ENCODE measurements at regions not wholly inside any gene's neighbourhood (a gene's known extent, or its start where the extent isn't known, plus 50 kb on each side); places are given as distances from the start of the nearest gene placed in this dataset.
"Not testable (repeated sequence)": the region's sequence is repeated elsewhere in the genome, so short reads cannot be mapped to it uniquely, and the experiment has no call there.

DNA sequence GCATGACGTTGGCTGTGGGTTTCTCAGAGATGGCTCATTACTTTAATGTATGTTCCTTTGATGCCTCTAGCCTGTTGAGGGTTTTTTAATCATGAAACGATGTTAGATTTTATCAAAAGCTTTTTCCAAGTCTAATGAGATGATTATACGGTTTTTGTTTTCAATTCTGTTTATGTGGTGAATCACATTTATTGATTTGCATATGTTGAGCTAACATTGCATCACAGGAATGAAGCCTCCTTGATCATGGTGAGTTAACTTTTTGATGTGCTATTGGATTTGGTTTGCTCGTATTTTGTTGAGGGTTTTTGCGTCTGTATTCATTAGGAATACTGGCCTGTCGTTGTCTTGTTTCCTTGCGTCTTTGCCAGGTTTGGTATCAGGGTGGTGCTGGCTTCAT, 52.3 kb upstream of the PTPN12 start:
- H3K9me3 Mint-ChIP-seq: no peaks in the 10 kb centered on the region
- H3K4me3 Mint-ChIP-seq: no peak overlapping the region
- CTCF ChIA-PET: no interaction called here
- peaks cover 5% of the 10 kb centered on the region for H3K4me1 Mint-ChIP-seq
- no peak for DNase-seq
- H3K36me3 Mint-ChIP-seq (ENCODE audit: low read depth): no peaks in the 10 kb centered on the region
- H3K27me3 Mint-ChIP-seq: peaks cover 6% of the 10 kb centered on the region
- POLR2A ChIA-PET: no interaction called here
- H3K27ac Mint-ChIP-seq: no peak overlapping the region

GRCh38 chr7:77482015-77482414, 55.1 kb upstream of the PTPN12 start:
- peaks cover 6% of the 10 kb centered on the region for H3K27me3 Mint-ChIP-seq
- H3K36me3 Mint-ChIP-seq (ENCODE audit: low read depth): no peaks in the 10 kb centered on the region
- no peak overlapping the region for H3K4me3 Mint-ChIP-seq
- no peaks in the 10 kb centered on the region for H3K9me3 Mint-ChIP-seq
- H3K27ac Mint-ChIP-seq: no peak overlapping the region
- H3K4me1 Mint-ChIP-seq: peaks cover 5% of the 10 kb centered on the region
- POLR2A ChIA-PET: no interaction called here
- DNase-seq: no peak
- CTCF ChIA-PET: no interaction called here

GRCh38 chr7:77481615-77482014, 55.5 kb upstream of the PTPN12 start:
- Mint-ChIP-seq H3K27me3 (peaks cover 6% of the 10 kb centered on the region), H3K4me1 (peaks cover 5% of the 10 kb centered on the region), H3K36me3 (ENCODE audit: low read depth) (no peaks in the 10 kb centered on the region), H3K27ac (no peak overlapping the region), H3K4me3 (no peak overlapping the region), H3K9me3 (no peaks in the 10 kb centered on the region)
- no peak for DNase-seq
- ChIA-PET CTCF (no interaction called here), POLR2A (no interaction called here)

DNA sequence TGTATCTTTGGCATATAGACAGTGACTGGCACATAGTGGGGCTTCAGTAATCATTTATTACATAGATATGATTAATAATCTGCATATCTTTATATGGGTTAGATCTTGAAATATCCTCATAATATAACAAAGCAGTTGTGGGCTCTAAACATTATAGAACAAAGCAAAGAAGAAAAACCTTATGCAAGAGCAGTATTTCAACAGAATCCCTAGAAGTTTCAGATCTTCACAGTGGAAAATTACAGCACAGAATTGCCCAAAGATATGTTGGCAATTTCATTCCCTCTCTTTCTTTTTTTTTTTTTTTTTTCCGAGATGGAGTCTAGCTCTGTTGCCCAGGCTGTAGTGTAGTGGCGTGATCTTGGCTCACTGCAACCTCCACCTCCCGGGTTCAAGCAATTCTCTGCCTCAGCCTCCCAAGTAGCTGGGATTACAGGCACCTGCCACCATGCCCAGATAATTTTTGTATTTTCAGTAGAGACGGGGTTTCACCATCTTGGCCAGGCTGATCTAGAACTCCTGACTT, 56.9 kb upstream of the PTPN12 start:
- DNase-seq: not testable (repeated sequence)

GRCh38 chr7:77479536-77480088, 57.5 kb upstream of the PTPN12 start:
- H3K9me3 Mint-ChIP-seq: no peaks in the 10 kb centered on the region
- no peak overlapping the region for H3K4me3 Mint-ChIP-seq
- ChIA-PET CTCF (interaction anchor here (0.6 to 1.5 kb wide), 2 partner anchors 12 to 24 kb away, joined by 3 to 4 read pairs; no protein-coding TSS in a partner anchor), POLR2A (no interaction called here)
- H3K27me3 Mint-ChIP-seq: peaks cover 5% of the 10 kb centered on the region
- peaks cover 5% of the 10 kb centered on the region for H3K4me1 Mint-ChIP-seq
- DNase-seq: no peak
- no peaks in the 10 kb centered on the region for H3K36me3 Mint-ChIP-seq (ENCODE audit: low read depth)
- no peak overlapping the region for H3K27ac Mint-ChIP-seq

More for the DNA sequence above, 56.9 kb upstream of the PTPN12 start:
- H3K4me3 Mint-ChIP-seq; H3K4me1 Mint-ChIP-seq; H3K27ac Mint-ChIP-seq; H3K27me3 Mint-ChIP-seq; H3K9me3 Mint-ChIP-seq; H3K36me3 Mint-ChIP-seq (ENCODE audit: low read depth); POLR2A ChIA-PET: not testable (repeated sequence)
- CTCF ChIA-PET: interaction anchor here (1.5 kb wide), 1 partner anchor 25 kb away, joined by 4 read pairs; no protein-coding TSS in a partner anchor

DNA sequence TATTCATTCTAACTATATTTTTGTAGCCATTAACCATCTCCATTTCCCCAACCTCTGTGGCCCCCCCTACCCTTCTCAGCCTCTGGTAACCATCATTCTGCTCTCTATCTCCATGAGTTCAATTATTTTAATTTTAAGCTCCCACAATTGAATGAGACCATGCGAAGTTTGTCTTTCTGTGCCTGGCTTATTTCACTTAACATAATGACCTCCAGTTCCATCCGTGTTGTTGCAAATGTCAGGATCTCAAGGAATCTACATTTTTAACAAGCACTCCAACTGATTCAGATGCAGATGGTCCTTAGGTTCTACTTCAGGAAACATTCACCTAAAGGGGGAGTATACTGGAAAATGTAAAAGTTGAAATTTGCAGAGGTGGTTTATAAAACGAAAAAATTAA, 60.2 kb upstream of the PTPN12 start:
- ChIA-PET CTCF (no interaction called here), POLR2A (no interaction called here)
- Mint-ChIP-seq H3K36me3 (ENCODE audit: low read depth) (no peaks in the 10 kb centered on the region), H3K9me3 (peaks cover 2% of the 10 kb centered on the region), H3K4me3 (no peak overlapping the region), H3K4me1 (peaks cover 5% of the 10 kb centered on the region), H3K27me3 (peaks cover 4% of the 10 kb centered on the region), H3K27ac (no peak overlapping the region)
- no peak for DNase-seq

DNA sequence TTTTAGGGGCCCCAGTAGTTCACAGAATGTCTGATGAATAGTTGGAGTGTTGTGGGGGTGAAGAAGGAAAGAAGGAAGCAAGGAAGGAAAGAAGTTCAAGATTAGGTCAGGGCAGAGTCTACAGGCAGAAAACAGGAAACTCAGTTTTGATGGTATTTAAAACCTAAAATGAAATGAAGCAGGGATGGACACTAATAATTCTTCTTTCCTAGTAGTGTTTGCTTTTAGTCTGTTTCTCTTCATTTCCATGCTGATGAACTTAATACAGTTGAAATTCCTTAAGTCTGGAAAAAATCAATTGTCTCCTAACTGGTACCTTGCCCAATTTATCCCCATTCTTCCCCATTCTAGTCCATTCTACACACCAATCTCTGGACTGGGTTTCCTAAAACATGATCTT, 59.0 kb upstream of the GSAP start:
- DNase-seq: no peak
- ChIA-PET CTCF (interaction anchor here (0.6 kb wide), 1 partner anchor 1600 kb away, joined by 4 read pairs; no protein-coding TSS in a partner anchor), POLR2A (no interaction called here)
- H3K9me3 Mint-ChIP-seq: peaks cover 2% of the 10 kb centered on the region
- H3K36me3 Mint-ChIP-seq (ENCODE audit: low read depth): no peaks in the 10 kb centered on the region
- no peak overlapping the region for H3K4me3 Mint-ChIP-seq
- H3K27ac Mint-ChIP-seq: no peak overlapping the region
- peaks cover 4% of the 10 kb centered on the region for H3K27me3 Mint-ChIP-seq
- H3K4me1 Mint-ChIP-seq: no peaks in the 10 kb centered on the region

DNA sequence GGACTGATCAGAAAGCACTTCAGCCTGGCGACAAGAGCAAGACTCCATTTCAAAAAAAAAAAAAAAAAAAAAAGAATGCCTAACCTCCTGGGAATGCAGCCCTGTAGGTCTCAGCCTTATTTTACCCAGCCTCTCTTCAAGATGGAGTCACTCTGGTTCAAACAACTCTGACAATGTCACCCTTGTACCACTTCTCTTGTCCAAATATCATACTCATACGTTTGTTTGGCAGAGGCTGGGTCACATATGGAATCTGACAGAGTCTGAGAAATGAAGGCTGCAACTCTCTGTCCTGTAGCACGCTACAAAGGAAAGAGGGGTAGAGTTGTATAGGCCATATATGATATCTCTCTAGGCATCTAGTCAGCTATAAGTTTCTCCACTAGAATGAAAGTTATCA, 58.6 kb upstream of the GSAP start:
- no peak for DNase-seq
- Mint-ChIP-seq H3K36me3 (ENCODE audit: low read depth) (no peaks in the 10 kb centered on the region), H3K9me3 (peaks cover 3% of the 10 kb centered on the region), H3K4me1 (no peaks in the 10 kb centered on the region), H3K4me3 (no peak overlapping the region), H3K27ac (no peak overlapping the region), H3K27me3 (peaks cover 4% of the 10 kb centered on the region)
- POLR2A ChIA-PET: no interaction called here
- CTCF ChIA-PET: interaction anchor here (0.6 kb wide), 2 partner anchors 463 to 1599 kb away, joined by 3 to 4 read pairs; no protein-coding TSS in a partner anchor

- ChIA-PET CTCF (interaction anchor here (0.6 to 1.7 kb wide), 2 partner anchors 44 to 180 kb away, joined by 3 read pairs; no protein-coding TSS in a partner anchor), POLR2A (no interaction called here)
- Mint-ChIP-seq H3K4me3 (no peak overlapping the region), H3K9me3 (peaks cover 6% of the 10 kb centered on the region), H3K4me1 (no peaks in the 10 kb centered on the region), H3K27me3 (peaks cover 6% of the 10 kb centered on the region), H3K36me3 (ENCODE audit: low read depth) (no peaks in the 10 kb centered on the region), H3K27ac (no peak overlapping the region)
- DNase-seq: no peak
Measured at GRCh38 chr7:77473229-77474005, 57.3 kb upstream of the GSAP start.

- peaks cover 2% of the 10 kb centered on the region for H3K27me3 Mint-ChIP-seq
- H3K4me1 Mint-ChIP-seq: no peaks in the 10 kb centered on the region
- CTCF ChIA-PET: no interaction called here
- no peak for DNase-seq
- H3K4me3 Mint-ChIP-seq: no peak overlapping the region
- H3K27ac Mint-ChIP-seq: no peak overlapping the region
- POLR2A ChIA-PET: no interaction called here
- no peaks in the 10 kb centered on the region for H3K36me3 Mint-ChIP-seq (ENCODE audit: low read depth)
- peaks cover 8% of the 10 kb centered on the region for H3K9me3 Mint-ChIP-seq
Measured at GRCh38 chr7:77469927-77470326, 53.8 kb upstream of the GSAP start.

DNA sequence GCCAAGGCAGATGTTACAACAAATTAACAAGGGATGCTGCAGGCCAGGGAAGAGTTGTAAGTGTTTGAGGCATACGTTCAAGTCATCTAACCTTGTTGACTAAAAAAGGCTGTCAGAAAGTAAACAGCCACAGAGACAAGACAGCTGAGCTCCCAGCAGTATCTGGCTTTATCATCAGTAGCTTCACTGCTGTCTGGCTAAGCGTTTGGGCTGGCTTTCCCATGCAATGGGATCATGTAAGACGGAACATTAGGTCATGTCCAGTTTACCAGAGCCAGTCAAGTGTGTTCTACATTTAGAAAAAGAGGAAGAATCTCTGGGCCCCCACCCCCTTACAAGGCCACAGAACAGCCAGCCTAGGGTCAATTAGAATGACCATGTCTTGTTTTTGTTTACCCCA, 51.3 kb upstream of the GSAP start:
- Mint-ChIP-seq H3K27me3 (peaks cover 2% of the 10 kb centered on the region), H3K27ac (no peak overlapping the region), H3K4me1 (peaks cover 4% of the 10 kb centered on the region), H3K4me3 (no peak overlapping the region), H3K36me3 (ENCODE audit: low read depth) (no peaks in the 10 kb centered on the region), H3K9me3 (peaks cover 5% of the 10 kb centered on the region)
- POLR2A ChIA-PET: no interaction called here
- no peak for DNase-seq
- CTCF ChIA-PET: interaction anchor here (0.9 kb wide), 1 partner anchor 12 kb away, joined by 3 read pairs; no protein-coding TSS in a partner anchor

- Mint-ChIP-seq H3K36me3 (ENCODE audit: low read depth) (no peaks in the 10 kb centered on the region), H3K9me3 (peaks cover 5% of the 10 kb centered on the region), H3K27ac (no peak overlapping the region), H3K4me1 (peaks cover 4% of the 10 kb centered on the region), H3K27me3 (peaks cover 4% of the 10 kb centered on the region), H3K4me3 (no peak overlapping the region)
- CTCF ChIA-PET: no interaction called here
- no peak for DNase-seq
- POLR2A ChIA-PET: no interaction called here
Measured at GRCh38 chr7:77466450-77466849, 50.3 kb upstream of the GSAP start.

All from activated CD4-positive, alpha-beta T cell treated with anti-CD3 and anti-CD28 coated beads, Interleukin-2, amount 10 ng/mL, durations not matched to agents 7 days and 5 days (primary cell).